K562 (cell line): ENCODE measurements at regions not wholly inside any gene's neighbourhood (a gene's known extent, or its start where the extent isn't known, plus 50 kb on each side); places are given as distances from the start of the nearest gene placed in this dataset.
"Not testable (repeated sequence)": the region's sequence is repeated elsewhere in the genome, so short reads cannot be mapped to it uniquely, and the experiment has no call there.

Experiments
- ATAC-seq: fragments of 200-7000 bp; cut with Tn5 transposase; 3 replicates; pipeline ENCODE4 v1.9.1; 2020; ENCODE audit warnings: moderate library complexity
- BruUV-seq: library from RNA; stranded (reverse); fragments of 400-500 nt; replicated peaks from 2 replicates; lab custom pipeline; 2021; lab: Mats Ljungman, UMichigan
- CTCF ChIA-PET: fragments of 300-600 bp; formaldehyde crosslinking; extraction: SDS; loops from one replicate; lab custom pipeline; 2021; ENCODE audit warnings: low intra/inter-chr PET ratio; lab: Yijun Ruan, JAX
- POLR2A ChIA-PET: fragments of 300-600, 350-650 bp; sonication (Branson Sonifier 250); formaldehyde crosslinking; extraction: SDS; loops from one replicate; lab custom pipeline; 2021; ENCODE audit warnings: antibody characterized with exemption, inconsistent platforms; lab: Yijun Ruan, JAX
- DNase-seq, 4 experiments: peaks; one replicate each; pipeline versions ENCODE4 v3.0.0 to v3.0.0-alpha.2; 2011 to 2018; ENCODE audit warnings: low spot score in 3 of 4, mixed read lengths in 3 of 4; ENCODE audit errors: extremely low read depth in 1 of 4
- FAIRE-seq: peaks from 2 replicates; lab custom pipeline; 2011; peaks lifted over from hg19 to GRCh38; lab: Jason Lieb, UNC
- H2AFZ ChIP-seq: 2 replicates; pipeline ENCODE4 v1.6.0; 2011; ENCODE audit warnings: low read depth, low read length, control low read depth, inconsistent platforms
- H3K27ac ChIP-seq: fragments of 200-600 bp; 3 replicates; pipeline ENCODE4 v1.8.0; 2011; ENCODE audit warnings: low read depth, mild to moderate bottlenecking, control low read depth, inconsistent platforms, low read length, moderate library complexity, mixed read lengths; ENCODE audit errors: extremely low read depth
- H3K27me3 ChIP-seq, 2 experiments: fragments of 300-600 bp in 1 of 2; 2 replicates in 1 of 2; 3 replicates in 1 of 2; pipeline versions ENCODE4 v1.6.0 to v1.8.0; 2011; ENCODE audit warnings: inconsistent platforms in 2 of 2, low read length in 2 of 2, mild to moderate bottlenecking in 1 of 2, mixed read lengths in 1 of 2, moderate library complexity in 1 of 2; ENCODE audit not compliant: control insufficient read depth in 2 of 2, insufficient read depth in 2 of 2
- H3K36me3 ChIP-seq: fragments of 300-600 bp; 3 replicates; pipeline ENCODE4 v1.8.0; 2011; ENCODE audit warnings: mild to moderate bottlenecking, low read length, inconsistent platforms; ENCODE audit not compliant: control insufficient read depth, insufficient read depth
- H3K4me1 ChIP-seq, 2 experiments: fragments of 200-600 bp in 1 of 2; replicated peaks in 1 of 2; 2 replicates in 1 of 2; 3 replicates in 1 of 2; pipeline versions ENCODE4 v1.5.1 to v1.8.0; 2011; ENCODE audit warnings: inconsistent platforms in 2 of 2, low read length in 2 of 2, mild to moderate bottlenecking in 1 of 2, mixed read lengths in 1 of 2, moderate library complexity in 1 of 2; ENCODE audit not compliant: control insufficient read depth in 2 of 2, insufficient read depth in 2 of 2
- H3K4me2 ChIP-seq: 2 replicates; pipeline ENCODE4 v1.6.1; 2011; ENCODE audit warnings: low read length, control low read depth, inconsistent platforms, mixed read lengths; ENCODE audit not compliant: insufficient read depth
- H3K4me3 ChIP-seq: fragments of 200-600 bp; sonication (generic), shearing (Covaris generic); 2 replicates; pipeline ENCODE4 v1.5.1; 2016; ENCODE audit warnings: control low read depth, inconsistent platforms
- H3K79me2 ChIP-seq: fragments of 200-600 bp; 3 replicates; pipeline ENCODE4 v1.8.0; 2011; ENCODE audit warnings: low read length, inconsistent platforms; ENCODE audit not compliant: control insufficient read depth, insufficient read depth
- H3K9ac ChIP-seq, 2 experiments: 2 replicates each; pipeline versions ENCODE4 v1.6.0 to v1.6.1; 2011; ENCODE audit warnings: low read depth in 2 of 2, low read length in 2 of 2, control low read depth in 1 of 2, inconsistent platforms in 1 of 2, mild to moderate bottlenecking in 1 of 2, mixed read lengths in 1 of 2; ENCODE audit not compliant: insufficient read depth in 1 of 2
- H3K9me1 ChIP-seq: one replicate; pipeline ENCODE4 v1.6.0; 2011; ENCODE audit warnings: inconsistent platforms, mild to moderate bottlenecking, low read length, moderate library complexity; ENCODE audit not compliant: control insufficient read depth, insufficient read depth
- H3K9me3 ChIP-seq: replicated peaks from 2 replicates; pipeline ENCODE4 v1.5.1; 2011; ENCODE audit warnings: low read depth, low read length, inconsistent platforms; ENCODE audit not compliant: control insufficient read depth, insufficient read depth
- H4K20me1 ChIP-seq: replicated peaks from 2 replicates; pipeline ENCODE4 v1.6.1; 2011; ENCODE audit warnings: low read length, inconsistent platforms, mixed read lengths; ENCODE audit not compliant: control insufficient read depth, insufficient read depth
- BCOR ChIP-seq: fragments of 450-650 bp; IDR thresholded peaks from 2 replicates; pipeline ENCODE4 v1.6.1; 2016
- CBFB ChIP-seq: sonication (generic); formaldehyde crosslinking; IDR thresholded peaks from 2 replicates; pipeline ENCODE4 v1.4.0; 2020; ENCODE audit warnings: mild to moderate bottlenecking, missing genetic modification reagents
- MEIS2 ChIP-seq: fragments of 450-650 bp; IDR thresholded peaks from 2 replicates; pipeline ENCODE4 v1.6.1; 2014; ENCODE audit warnings: mild to moderate bottlenecking; ENCODE audit not compliant: partially characterized antibody
- PCBP1 ChIP-seq: fragments of 200-400 bp; formaldehyde crosslinking; IDR thresholded peaks from 2 replicates; pipeline ENCODE4 v1.6.1; 2018; ENCODE audit warnings: mild to moderate bottlenecking, low read depth, low read length; ENCODE audit not compliant: poor library complexity, severe bottlenecking
- ZNF146 ChIP-seq: IDR thresholded peaks from one replicate; pipeline ENCODE4 v1.6.1; 2018; ENCODE audit warnings: missing compliant biosample characterization; ENCODE audit not compliant: unreplicated experiment
- WGBS: fragments of 100-300 bp; shearing (Covaris generic); methylation state at CpG from one replicate; pipeline ENCODE4 v1.1.6; 2016; ENCODE audit warnings: low coverage, mixed read lengths; ENCODE audit not compliant: insufficient coverage; ENCODE audit errors: missing lambda C conversion rate; 5-methylcytosine and 5-hydroxymethylcytosine counted together
- in situ Hi-C: fragments of 300-500 bp; cut with MboI; formaldehyde crosslinking; loops from 4 replicates; pipeline ENCODE4 v1.15.0; 2018; ENCODE audit warnings: inconsistent platforms, mixed read lengths
- intact Hi-C: fragments of 100-400 bp; cut with micrococcal nuclease; formaldehyde crosslinking; loops from 2 replicates; pipeline ENCODE4 v1.14.2; 2022

DNA sequence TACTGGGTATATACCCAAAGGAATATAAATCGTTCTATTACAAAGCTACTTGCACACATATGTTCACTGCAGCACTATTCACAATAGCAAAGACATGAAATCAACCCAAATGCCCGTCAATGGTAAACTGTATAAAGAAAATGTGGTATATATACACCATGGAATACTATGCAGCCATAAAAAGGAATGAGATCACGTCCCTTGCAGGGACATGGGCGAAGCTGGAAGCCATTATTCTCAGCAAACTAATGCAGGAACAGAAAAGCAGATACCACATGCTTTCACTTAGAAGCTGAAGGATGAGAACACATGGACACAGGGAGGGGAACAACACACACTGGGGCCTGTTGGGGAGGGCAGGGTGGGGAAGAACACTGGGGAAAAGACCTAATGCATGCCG lies 1740.0 kb upstream of the RAG2 start:
- H3K27me3 ChIP-seq, ATAC-seq, DNase-seq, H3K27ac ChIP-seq, H3K4me2 ChIP-seq, BruUV-seq, in situ Hi-C loops, H3K9me3 ChIP-seq, H2AFZ ChIP-seq, CTCF ChIA-PET, H3K4me3 ChIP-seq, POLR2A ChIA-PET, H3K9me1 ChIP-seq, intact Hi-C loops, H3K4me1 ChIP-seq, H3K36me3 ChIP-seq, H4K20me1 ChIP-seq, FAIRE-seq, H3K9ac ChIP-seq: not testable (repeated sequence)
- TF ChIP-seq BCOR (0 out of 2 replicates have a peak, but pooled peaks have one; percentile 20), ZNF146 (peak; percentile 87)
- peaks cover 38% of the 10 kb centered on the region for H3K79me2 ChIP-seq
- WGBS: 32% methylated on average over 5 of the region's 5 CpGs

DNA sequence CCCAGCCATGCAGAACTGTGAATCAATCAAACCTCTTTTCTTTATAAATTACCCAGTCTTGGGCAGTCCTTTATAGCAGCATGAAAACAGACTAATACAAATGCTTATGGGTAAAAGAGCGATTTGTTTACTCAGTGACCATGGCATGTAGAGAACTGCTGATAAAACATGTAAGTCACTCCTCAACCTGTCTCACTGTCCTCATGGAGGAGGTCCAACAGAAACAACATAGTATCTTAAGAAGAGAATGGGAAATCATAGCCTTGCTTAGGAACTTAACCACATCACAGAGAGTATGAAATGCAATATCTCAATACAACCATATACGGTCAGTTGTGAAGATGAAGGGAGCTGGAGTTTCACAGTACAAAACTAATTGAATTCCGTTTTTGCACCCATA lies 1734.0 kb upstream of the RAG2 start:
- Histone ChIP-seq H3K9me1 (no peaks in the 10 kb centered on the region), H3K4me3 (no peak overlapping the region), H3K9me3 (no peaks in the 10 kb centered on the region), H3K4me2 (no peak overlapping the region), H4K20me1 (no peaks in the 10 kb centered on the region), H3K27ac (no peak overlapping the region), H3K27me3 (no peaks in the 10 kb centered on the region), H3K4me1 (no peaks in the 10 kb centered on the region; a peak in 1 of 5 replicates), H3K36me3 (no peaks in the 10 kb centered on the region), H2AFZ (no peak overlapping the region), H3K9ac (no peak overlapping the region), H3K79me2 (peaks cover 66% of the 10 kb centered on the region)
- FAIRE-seq (no peak), ATAC-seq (peak; percentile 26), DNase-seq (peak in 1 of 4 experiments; percentile 14)
- CTCF ChIA-PET: no interaction called here
- intact Hi-C loops: no loop called here
- WGBS: 43% methylated on average over 3 of the region's 3 CpGs
- TF ChIP-seq CBFB (CRISPR knock-in tag): no peak
- TF ChIP-seq PCBP1: no peak
- TF ChIP-seq MEIS2: peak; percentile 31
- no TSS peak for BruUV-seq
- POLR2A ChIA-PET: no interaction called here
- in situ Hi-C loops: no loop called here
